ENCODE measurements at regions not wholly inside any gene's neighbourhood (a gene's known extent, or its start where the extent isn't known, plus 50 kb on each side); places are given as distances from the start of the nearest gene placed in this dataset.

GRCh38 chr4:60743654-60744053, 456.5 kb upstream of the ADGRL3 start:
- POLR2A ChIA-PET, result no interaction called here
- no peaks in the 10 kb centered on the region for H3K9me3 ChIP-seq (ENCODE audit: low read length)
- H3K36me3 ChIP-seq (replicated peaks in 1 of 2; ENCODE audit: control insufficient read depth in 1 of 2, insufficient read depth in 2 of 2, low read length in 2 of 2), result no peaks in the 10 kb centered on the region
- no peak for TF ChIP-seq SIN3A (IDR thresholded peaks at IDR 0.05; ENCODE audit: borderline replicate concordance, low read depth, low read length)
- no peak for TF ChIP-seq ZNF143 (CRISPR knock-in tag; IDR thresholded peaks at IDR 0.05)
- no peak for TF ChIP-seq ZNF678 (CRISPR knock-in tag; IDR thresholded peaks at IDR 0.05)
- no peak for TF ChIP-seq ZNF281 (CRISPR knock-in tag; IDR thresholded peaks at IDR 0.05; ENCODE audit: borderline replicate concordance)
- no peak for TF ChIP-seq ZNF251 (CRISPR knock-in tag; IDR thresholded peaks at IDR 0.05)
- FAIRE-seq, result no peak
- no peak for ATAC-seq
- intact Hi-C loops (cut with micrococcal nuclease; ENCODE audit: unreplicated experiment) (no loop called here), in situ Hi-C loops (cut with HindIII; ENCODE audit: extremely low pct_ligation_motif_present, low pct_unique_long_range_greater_than_20kb) (no loop called here)
- CTCF ChIA-PET (ENCODE audit: low intra/inter-chr PET ratio, low total read pairs), result no interaction called here
- no peaks in the 10 kb centered on the region for H3K79me2 ChIP-seq (ENCODE audit: insufficient read depth, low read length)
- no peaks in the 10 kb centered on the region; a peak in 1 of 5 replicates for H3K27me3 ChIP-seq (ENCODE audit: control insufficient read depth in 1 of 2, insufficient read depth in 2 of 2, low read length in 2 of 2)
- no peak overlapping the region for H3K9ac ChIP-seq (ENCODE audit: insufficient read depth, low read depth, low read length)
- no peaks in the 10 kb centered on the region for H4K20me1 ChIP-seq (ENCODE audit: insufficient read depth, low read length)
- H3K27ac ChIP-seq (ENCODE audit: extremely low read length, insufficient read depth, low read length), result no peak overlapping the region
- DNase-seq (ENCODE audit: low spot score), result no peak
- H2AFZ ChIP-seq (ENCODE audit: low read length), result no peak overlapping the region
- H3K4me1 ChIP-seq (ENCODE audit: insufficient read depth, low read length), result no peaks in the 10 kb centered on the region
- no TSS peak for BruUV-seq (replicated peaks)
- H3K4me2 ChIP-seq (ENCODE audit: low read depth, low read length), result no peak overlapping the region
- no peak overlapping the region for H3K4me3 ChIP-seq (replicated peaks in 1 of 3; ENCODE audit: insufficient read depth in 1 of 3, low read depth in 2 of 3, low read length in 3 of 3)
- WGBS (ENCODE audit: low lambda C conversion rate), result 8% methylated on average over 1 of the region's 1 CpG

- Histone ChIP-seq H3K27me3 (ENCODE audit: control insufficient read depth in 1 of 2, insufficient read depth in 2 of 2, low read length in 2 of 2) (no peaks in the 10 kb centered on the region; a peak in 1 of 5 replicates), H2AFZ (ENCODE audit: low read length) (no peak overlapping the region), H3K36me3 (replicated peaks in 1 of 2; ENCODE audit: control insufficient read depth in 1 of 2, insufficient read depth in 2 of 2, low read length in 2 of 2) (no peaks in the 10 kb centered on the region), H3K27ac (ENCODE audit: extremely low read length, insufficient read depth, low read length) (no peak overlapping the region), H3K79me2 (ENCODE audit: insufficient read depth, low read length) (no peaks in the 10 kb centered on the region), H3K4me2 (ENCODE audit: low read depth, low read length) (no peak overlapping the region), H3K9me3 (ENCODE audit: low read length) (no peaks in the 10 kb centered on the region), H3K4me3 (replicated peaks in 1 of 3; ENCODE audit: insufficient read depth in 1 of 3, low read depth in 2 of 3, low read length in 3 of 3) (no peak overlapping the region), H3K9ac (ENCODE audit: insufficient read depth, low read depth, low read length) (no peak overlapping the region), H3K4me1 (ENCODE audit: insufficient read depth, low read length) (no peaks in the 10 kb centered on the region), H4K20me1 (ENCODE audit: insufficient read depth, low read length) (no peaks in the 10 kb centered on the region)
- DNase-seq (ENCODE audit: low spot score) (no peak), ATAC-seq (no peak), FAIRE-seq (no peak)
- BruUV-seq (replicated peaks), result no TSS peak
- ChIA-PET POLR2A (no interaction called here), CTCF (ENCODE audit: low intra/inter-chr PET ratio, low total read pairs) (no interaction called here)
- intact Hi-C loops (cut with micrococcal nuclease; ENCODE audit: unreplicated experiment) (no loop called here), in situ Hi-C loops (cut with HindIII; ENCODE audit: extremely low pct_ligation_motif_present, low pct_unique_long_range_greater_than_20kb) (no loop called here)
- TF ChIP-seq ZNF83 (CRISPR knock-in tag; IDR thresholded peaks at IDR 0.05; ENCODE audit: borderline replicate concordance), result no peak
- TF ChIP-seq TOPORS (CRISPR knock-in tag; IDR thresholded peaks at IDR 0.05), result no peak
- TF ChIP-seq RFX5 (IDR thresholded peaks at IDR 0.05; ENCODE audit: low read depth, low read length), result no peak
- no peak for TF ChIP-seq ZNF34 (CRISPR knock-in tag; IDR thresholded peaks at IDR 0.05; ENCODE audit: borderline replicate concordance)
- no peak for TF ChIP-seq REL (CRISPR knock-in tag; conservative IDR thresholded peaks at IDR 0.05)
- TF ChIP-seq FOXO4 (CRISPR knock-in tag; conservative IDR thresholded peaks at IDR 0.05), result no peak
- no peak for TF ChIP-seq POLR2A (IDR thresholded peaks at IDR 0.05; ENCODE audit: insufficient read depth in 1 of 2, low read depth in 2 of 2, low read length in 2 of 2)
- TF ChIP-seq HNF4A (CRISPR knock-in tag; IDR thresholded peaks at IDR 0.05), result no peak
- TF ChIP-seq ZNF484 (CRISPR knock-in tag; IDR thresholded peaks at IDR 0.05; ENCODE audit: borderline replicate concordance, low read depth), result no peak
- TF ChIP-seq FUBP1 (CRISPR knock-in tag; IDR thresholded peaks at IDR 0.05; ENCODE audit: borderline replicate concordance), result no peak
- 0% methylated on average over 2 of the region's 2 CpGs for WGBS (ENCODE audit: low lambda C conversion rate)
Observed at GRCh38 chr4:60744767-60745166, 455.4 kb upstream of the ADGRL3 start.
